C4-2B (cell line): ENCODE measurements at regions not wholly inside any gene's neighbourhood (a gene's known extent, or its start where the extent isn't known, plus 50 kb on each side); places are given as distances from the start of the nearest gene placed in this dataset.

ENCODE experiments used
- CTCF ChIP-seq: fragments of 450-650 bp; conservative IDR thresholded peaks from 2 replicates; pipeline ENCODE4 v1.5.1; 2017; ENCODE audit warnings: mild to moderate bottlenecking
- ZFX ChIP-seq: fragments of 450-650 bp; IDR thresholded peaks from 2 replicates; pipeline ENCODE4 v1.6.1; 2017

GRCh38 chr13:54445453-54445852, 1416.8 kb downstream of the OLFM4 start:
- TF ChIP-seq CTCF (no peak), ZFX (no peak)
